SH-SY5Y (cell line): ENCODE measurements at regions not wholly inside any gene's neighbourhood (a gene's known extent, or its start where the extent isn't known, plus 50 kb on each side); places are given as distances from the start of the nearest gene placed in this dataset.

Source experiments
- GATA2 ChIP-seq: IDR thresholded peaks from 2 replicates; pipeline ENCODE4 v1.6.1; 2011; ENCODE audit warnings: mild to moderate bottlenecking, low read depth, low read length
- GATA3 ChIP-seq: IDR thresholded peaks from 2 replicates; pipeline ENCODE4 v1.6.1; 2011; ENCODE audit warnings: low read depth, mild to moderate bottlenecking, low read length, moderate library complexity

GRCh38 chr7:145030754-145031153 is 194.9 kb upstream of the TPK1 start:
- TF ChIP-seq GATA2, result no peak
- no peak for TF ChIP-seq GATA3
